ENCODE measurements at regions not wholly inside any gene's neighbourhood (a gene's known extent, or its start where the extent isn't known, plus 50 kb on each side); places are given as distances from the start of the nearest gene placed in this dataset.

GRCh38 chr5:26663500-26663899 lies 374.9 kb downstream of the CDH9 start:
- no peak for TF ChIP-seq EZH2 (IDR thresholded peaks at IDR 0.05; ENCODE audit: borderline replicate concordance, low read depth, low read length, severe bottlenecking)
- TF ChIP-seq, protein P1, sequence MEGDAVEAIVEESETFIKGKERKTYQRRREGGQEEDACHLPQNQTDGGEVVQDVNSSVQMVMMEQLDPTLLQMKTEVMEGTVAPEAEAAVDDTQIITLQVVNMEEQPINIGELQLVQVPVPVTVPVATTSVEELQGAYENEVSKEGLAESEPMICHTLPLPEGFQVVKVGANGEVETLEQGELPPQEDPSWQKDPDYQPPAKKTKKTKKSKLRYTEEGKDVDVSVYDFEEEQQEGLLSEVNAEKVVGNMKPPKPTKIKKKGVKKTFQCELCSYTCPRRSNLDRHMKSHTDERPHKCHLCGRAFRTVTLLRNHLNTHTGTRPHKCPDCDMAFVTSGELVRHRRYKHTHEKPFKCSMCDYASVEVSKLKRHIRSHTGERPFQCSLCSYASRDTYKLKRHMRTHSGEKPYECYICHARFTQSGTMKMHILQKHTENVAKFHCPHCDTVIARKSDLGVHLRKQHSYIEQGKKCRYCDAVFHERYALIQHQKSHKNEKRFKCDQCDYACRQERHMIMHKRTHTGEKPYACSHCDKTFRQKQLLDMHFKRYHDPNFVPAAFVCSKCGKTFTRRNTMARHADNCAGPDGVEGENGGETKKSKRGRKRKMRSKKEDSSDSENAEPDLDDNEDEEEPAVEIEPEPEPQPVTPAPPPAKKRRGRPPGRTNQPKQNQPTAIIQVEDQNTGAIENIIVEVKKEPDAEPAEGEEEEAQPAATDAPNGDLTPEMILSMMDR (IDR thresholded peaks at IDR 0.05; ENCODE audit: extremely low read depth in 1 of 2, insufficient read depth in 1 of 2, low read depth in 1 of 2, low read length in 2 of 2): no peak
- TF ChIP-seq, protein P2, sequence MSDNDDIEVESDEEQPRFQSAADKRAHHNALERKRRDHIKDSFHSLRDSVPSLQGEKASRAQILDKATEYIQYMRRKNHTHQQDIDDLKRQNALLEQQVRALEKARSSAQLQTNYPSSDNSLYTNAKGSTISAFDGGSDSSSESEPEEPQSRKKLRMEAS (IDR thresholded peaks at IDR 0.05; ENCODE audit: insufficient read depth, insufficient read length): no peak
- H3K9me1 ChIP-seq (replicated peaks; ENCODE audit: control insufficient read depth, extremely low read depth, insufficient read depth, low read length): no peaks in the 10 kb centered on the region
- CTCF ChIA-PET: no interaction called here
- no TSS peak for BruUV-seq (replicated peaks)
- no peak overlapping the region for H3K4me3 ChIP-seq (replicated peaks in 1 of 3; ENCODE audit: insufficient read depth in 1 of 3, low read depth in 1 of 3, low read length in 3 of 3)
- H3K9ac ChIP-seq (replicated peaks; ENCODE audit: extremely low read depth, insufficient read depth, low read length): no peak overlapping the region
- POLR2A ChIA-PET: no interaction called here
- no peaks in the 10 kb centered on the region for H3K79me2 ChIP-seq (ENCODE audit: control insufficient read depth, insufficient read depth, low read length)
- no peak overlapping the region for H3K27ac ChIP-seq (ENCODE audit: insufficient read depth, low read depth, low read length)
- no peaks in the 10 kb centered on the region for H3K4me1 ChIP-seq (ENCODE audit: control insufficient read depth, extremely low read depth, insufficient read depth, low read length)
- H2AFZ ChIP-seq (ENCODE audit: low read depth, low read length): no peak overlapping the region
- no peak overlapping the region for H3K4me2 ChIP-seq (ENCODE audit: insufficient read depth, low read length)
- intact Hi-C loops (cut with micrococcal nuclease) (no loop called here), dilution Hi-C loops (cut with MboI; ENCODE audit: extremely low pct_ligation_motif_present, low sequenced_read_pairs) (no loop called here)
- no peaks in the 10 kb centered on the region for H3K36me3 ChIP-seq (ENCODE audit: control insufficient read depth in 2 of 2, extremely low read depth in 1 of 2, insufficient read depth in 2 of 2, low read length in 2 of 2)
- H3K27me3 ChIP-seq (ENCODE audit: control insufficient read depth in 2 of 2, insufficient read depth in 2 of 2, low read length in 2 of 2): no peaks in the 10 kb centered on the region
- no peak for FAIRE-seq
- no peak for DNase-seq (ENCODE audit: low read depth, low spot score)
- H4K20me1 ChIP-seq (replicated peaks; ENCODE audit: control insufficient read depth, extremely low read depth, insufficient read depth, low read length): no peaks in the 10 kb centered on the region
- H3K9me3 ChIP-seq (replicated peaks; ENCODE audit: control insufficient read depth, insufficient read depth, low read length): no peaks in the 10 kb centered on the region

- Histone ChIP-seq H3K4me1 (ENCODE audit: control insufficient read depth, extremely low read depth, insufficient read depth, low read length) (no peaks in the 10 kb centered on the region), H3K4me3 (replicated peaks in 1 of 3; ENCODE audit: insufficient read depth in 1 of 3, low read depth in 1 of 3, low read length in 3 of 3) (no peak overlapping the region), H3K9me1 (replicated peaks; ENCODE audit: control insufficient read depth, extremely low read depth, insufficient read depth, low read length) (no peaks in the 10 kb centered on the region), H3K9me3 (replicated peaks; ENCODE audit: control insufficient read depth, insufficient read depth, low read length) (no peaks in the 10 kb centered on the region), H3K27ac (ENCODE audit: insufficient read depth, low read depth, low read length) (no peak overlapping the region), H3K36me3 (ENCODE audit: control insufficient read depth in 2 of 2, extremely low read depth in 1 of 2, insufficient read depth in 2 of 2, low read length in 2 of 2) (no peaks in the 10 kb centered on the region), H3K4me2 (ENCODE audit: insufficient read depth, low read length) (no peak overlapping the region), H3K79me2 (ENCODE audit: control insufficient read depth, insufficient read depth, low read length) (no peaks in the 10 kb centered on the region), H3K9ac (replicated peaks; ENCODE audit: extremely low read depth, insufficient read depth, low read length) (no peak overlapping the region), H3K27me3 (ENCODE audit: control insufficient read depth in 2 of 2, insufficient read depth in 2 of 2, low read length in 2 of 2) (no peaks in the 10 kb centered on the region), H2AFZ (ENCODE audit: low read depth, low read length) (no peak overlapping the region), H4K20me1 (replicated peaks; ENCODE audit: control insufficient read depth, extremely low read depth, insufficient read depth, low read length) (no peaks in the 10 kb centered on the region)
- CTCF ChIA-PET: no interaction called here
- TF ChIP-seq GATA2 (IDR thresholded peaks at IDR 0.05; ENCODE audit: insufficient read depth, insufficient read length, low read depth, low read length) (no peak), POLR2A (IDR thresholded peaks at IDR 0.05; ENCODE audit: low read depth, low read length) (no peak), MYC (IDR thresholded peaks at IDR 0.05; ENCODE audit: low read depth, low read length) (no peak), JUN (IDR thresholded peaks at IDR 0.05; ENCODE audit: borderline replicate concordance, insufficient read depth, insufficient read length, low read depth) (no peak), POLR2AphosphoS5 (IDR thresholded peaks at IDR 0.05; ENCODE audit: insufficient read depth, low read depth, low read length) (no peak), EZH2 (IDR thresholded peaks at IDR 0.05; ENCODE audit: borderline replicate concordance, low read depth, low read length, severe bottlenecking) (no peak), FOS (IDR thresholded peaks at IDR 0.05; ENCODE audit: borderline replicate concordance, insufficient read depth, low read length) (no peak)
- TF ChIP-seq, protein P2 (IDR thresholded peaks at IDR 0.05; ENCODE audit: insufficient read depth, insufficient read length): no peak
- TF ChIP-seq, protein P1 (IDR thresholded peaks at IDR 0.05; ENCODE audit: extremely low read depth in 1 of 2, insufficient read depth in 1 of 2, low read depth in 1 of 2, low read length in 2 of 2): no peak
- FAIRE-seq: no peak
- BruUV-seq (replicated peaks): no TSS peak
- DNase-seq (ENCODE audit: low read depth, low spot score): no peak
- dilution Hi-C loops (cut with MboI; ENCODE audit: extremely low pct_ligation_motif_present, low sequenced_read_pairs): no loop called here
- intact Hi-C loops (cut with micrococcal nuclease): no loop called here
- POLR2A ChIA-PET: no interaction called here
These were observed 375.5 kb downstream of the CDH9 start for GRCh38 chr5:26662806-26663360.
